ENCODE measurements at regions not wholly inside any gene's neighbourhood (a gene's known extent, or its start where the extent isn't known, plus 50 kb on each side); places are given as distances from the start of the nearest gene placed in this dataset.

DNA sequence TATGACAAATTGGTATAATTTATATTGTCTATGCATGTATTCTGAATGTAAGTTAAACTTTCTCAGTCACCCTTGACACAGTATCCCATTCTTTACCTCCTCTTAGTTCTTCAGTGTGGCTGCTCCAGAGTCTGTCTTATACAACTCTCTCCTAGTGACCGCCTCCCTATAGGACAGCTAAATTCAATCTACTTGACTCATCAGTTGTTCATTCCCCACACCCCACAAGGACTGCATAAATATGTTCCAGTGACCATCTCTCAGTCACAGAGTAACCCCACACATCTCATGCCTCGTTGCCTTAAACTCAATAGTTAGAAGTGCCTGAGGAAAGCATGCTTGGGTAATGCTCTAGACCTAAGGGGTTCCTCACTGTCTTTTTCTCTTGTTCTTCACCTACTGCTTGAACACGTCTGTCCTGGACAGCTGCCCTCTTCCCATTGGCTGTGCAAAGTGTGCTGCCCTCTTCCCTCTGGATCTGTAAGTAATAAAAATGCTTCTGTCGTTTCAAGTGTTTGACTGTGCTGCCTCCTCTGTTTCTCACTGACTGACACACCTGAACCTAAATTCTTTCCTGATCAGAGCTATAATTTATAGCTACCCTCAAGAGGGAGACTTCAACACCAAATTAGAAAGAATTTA, 494.6 kb upstream of the GRM3 start:
- TF ChIP-seq, protein P1, sequence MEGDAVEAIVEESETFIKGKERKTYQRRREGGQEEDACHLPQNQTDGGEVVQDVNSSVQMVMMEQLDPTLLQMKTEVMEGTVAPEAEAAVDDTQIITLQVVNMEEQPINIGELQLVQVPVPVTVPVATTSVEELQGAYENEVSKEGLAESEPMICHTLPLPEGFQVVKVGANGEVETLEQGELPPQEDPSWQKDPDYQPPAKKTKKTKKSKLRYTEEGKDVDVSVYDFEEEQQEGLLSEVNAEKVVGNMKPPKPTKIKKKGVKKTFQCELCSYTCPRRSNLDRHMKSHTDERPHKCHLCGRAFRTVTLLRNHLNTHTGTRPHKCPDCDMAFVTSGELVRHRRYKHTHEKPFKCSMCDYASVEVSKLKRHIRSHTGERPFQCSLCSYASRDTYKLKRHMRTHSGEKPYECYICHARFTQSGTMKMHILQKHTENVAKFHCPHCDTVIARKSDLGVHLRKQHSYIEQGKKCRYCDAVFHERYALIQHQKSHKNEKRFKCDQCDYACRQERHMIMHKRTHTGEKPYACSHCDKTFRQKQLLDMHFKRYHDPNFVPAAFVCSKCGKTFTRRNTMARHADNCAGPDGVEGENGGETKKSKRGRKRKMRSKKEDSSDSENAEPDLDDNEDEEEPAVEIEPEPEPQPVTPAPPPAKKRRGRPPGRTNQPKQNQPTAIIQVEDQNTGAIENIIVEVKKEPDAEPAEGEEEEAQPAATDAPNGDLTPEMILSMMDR (IDR thresholded peaks at IDR 0.05), result no peak
- TF ChIP-seq POLR2AphosphoS5 (IDR thresholded peaks at IDR 0.05) (no peak), POLR2A (IDR thresholded peaks at IDR 0.05) (no peak), EP300 (IDR thresholded peaks at IDR 0.05) (no peak)
